GM18907 (cell line): ENCODE measurements at regions not wholly inside any gene's neighbourhood (a gene's known extent, or its start where the extent isn't known, plus 50 kb on each side); places are given as distances from the start of the nearest gene placed in this dataset.

Experiments
- ATAC-seq: cut with Tn5 transposase; IDR thresholded peaks from one replicate; pipeline ENCODE4 v1.9.1; 2021; ENCODE audit warnings: mild to moderate bottlenecking, moderate library complexity; ENCODE audit not compliant: unreplicated experiment

DNA sequence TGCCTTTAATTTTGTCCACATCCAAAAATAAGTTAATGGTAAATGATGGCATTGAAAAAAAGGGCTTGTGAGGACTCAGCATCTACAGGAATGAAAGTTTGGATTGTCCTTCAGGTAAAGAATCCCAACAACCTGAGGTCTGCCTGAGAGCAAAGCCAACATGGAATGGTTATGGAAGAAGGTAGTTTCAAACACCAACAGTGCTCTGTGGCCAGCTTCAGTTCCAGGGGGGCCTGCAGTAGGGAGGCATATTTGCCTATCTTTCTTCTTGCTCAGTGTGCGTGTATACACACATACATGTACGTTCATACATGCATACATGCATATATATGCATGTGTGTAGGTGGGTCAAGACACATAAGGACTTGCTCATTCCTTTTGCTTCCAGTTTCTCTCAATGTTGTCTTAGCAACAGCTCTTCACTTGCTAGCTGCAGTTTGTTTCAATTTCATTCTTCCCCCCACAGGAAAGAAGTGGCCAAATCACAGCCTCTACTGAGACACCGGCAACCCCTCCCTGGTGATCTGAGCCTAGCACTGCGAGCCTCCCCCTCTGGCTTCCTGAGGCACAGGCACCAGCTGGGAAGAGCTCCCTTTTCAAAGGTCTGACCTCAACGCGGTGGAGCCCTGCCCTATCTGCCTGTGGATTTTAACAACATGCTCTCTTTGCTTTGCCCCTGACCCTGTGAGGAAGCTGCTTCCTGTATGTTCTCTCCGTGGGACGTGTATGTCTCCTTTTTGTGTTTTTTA is 146.2 kb downstream of the KLF13 start:
- peak; percentile 83 for ATAC-seq

DNA sequence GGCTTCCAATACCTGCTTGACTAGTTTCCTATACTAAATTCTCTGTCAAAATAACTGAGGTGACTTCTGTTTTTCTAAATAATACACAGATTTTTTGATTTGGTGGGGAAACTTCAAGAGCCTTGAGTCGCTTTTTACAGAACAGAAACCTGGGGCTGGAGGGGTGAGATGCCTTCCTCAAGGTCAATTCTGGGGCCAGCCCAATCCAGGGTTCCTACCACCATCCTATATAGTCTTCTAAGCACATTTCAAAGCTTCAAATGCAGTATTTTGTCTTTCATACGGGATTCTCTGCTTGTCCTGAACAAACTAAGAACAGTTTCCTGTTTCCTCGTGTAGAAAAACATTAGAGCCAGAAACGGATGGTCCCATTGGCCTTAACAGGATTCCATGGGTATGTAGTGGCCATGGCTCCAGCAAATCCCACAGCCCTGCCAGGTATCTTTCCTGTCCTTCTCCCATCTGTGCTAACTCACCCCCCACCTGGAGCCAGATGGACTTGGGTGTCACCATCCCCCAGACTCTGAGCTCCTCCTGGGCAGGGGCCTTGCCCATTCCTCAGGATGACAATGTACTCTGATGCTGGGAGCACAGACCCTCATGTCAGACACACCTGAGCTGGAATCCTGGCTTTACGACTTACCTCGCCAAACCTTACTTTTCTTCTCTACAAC is 146.9 kb downstream of the KLF13 start:
- ATAC-seq, result no peak

DNA sequence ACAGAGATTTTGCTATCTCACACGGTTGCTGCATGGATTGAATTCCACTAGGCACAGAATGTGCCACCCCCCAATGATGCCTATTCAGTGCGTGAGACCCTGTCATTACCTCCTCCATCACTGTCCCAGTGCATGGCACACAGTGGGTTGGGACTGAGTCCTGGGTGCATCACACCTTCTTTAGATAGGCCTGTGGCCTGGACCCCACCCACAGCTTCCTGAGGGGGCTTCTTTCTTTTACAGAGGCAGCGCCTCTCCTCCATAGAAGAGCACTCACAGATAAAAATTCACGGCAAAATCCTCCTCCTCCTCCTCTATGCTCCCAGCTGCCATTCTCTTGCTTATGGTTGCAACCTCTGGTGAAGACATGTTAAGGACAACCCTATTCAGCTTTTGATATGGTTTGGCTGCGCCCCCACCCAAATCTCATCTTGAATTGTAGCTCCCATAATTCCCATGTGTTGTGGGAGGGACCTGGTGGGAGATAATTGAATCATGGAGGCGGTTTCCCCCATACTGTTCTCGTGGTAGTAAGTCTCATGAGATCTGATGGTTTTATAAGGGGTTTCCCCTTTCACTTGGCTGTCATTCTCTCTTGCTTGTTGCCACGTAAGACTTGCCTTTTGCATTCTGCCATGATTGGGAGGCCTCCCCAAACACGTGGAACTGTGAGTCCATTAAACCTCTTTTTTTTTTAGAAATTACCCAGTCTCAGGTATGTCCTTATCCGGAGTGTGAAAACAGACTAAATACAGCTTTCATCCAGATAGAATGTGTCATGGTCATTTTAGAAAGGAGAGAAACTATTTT is 147.6 kb downstream of the KLF13 start:
- ATAC-seq, result no peak

DNA sequence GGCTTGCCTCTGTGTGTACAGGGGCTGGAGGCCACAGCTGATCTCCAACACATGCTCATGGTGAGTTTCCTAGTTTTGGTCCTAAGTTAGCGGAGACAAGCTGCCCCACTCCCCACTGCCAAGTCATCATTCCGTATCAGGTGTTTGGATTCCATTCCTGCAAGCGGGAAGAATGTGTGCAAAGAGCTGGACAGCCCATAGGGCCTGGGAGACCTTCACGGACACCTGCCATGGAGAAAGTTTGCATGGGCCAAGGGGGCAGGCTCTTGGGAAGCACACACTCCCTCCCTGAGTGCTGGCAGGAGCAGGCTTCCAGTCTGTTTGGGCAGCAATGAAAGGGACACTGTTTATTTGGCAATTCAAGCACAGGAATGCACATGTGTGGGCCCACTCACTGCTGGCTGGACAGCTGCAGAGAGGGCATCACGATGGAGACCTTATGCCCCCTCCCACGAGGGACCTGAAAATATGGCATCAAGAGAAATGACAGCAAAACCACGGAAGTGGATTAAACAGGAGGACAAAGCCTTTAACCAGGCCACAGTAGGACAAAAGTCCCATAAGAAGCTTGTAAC is 149.7 kb downstream of the KLF13 start:
- no peak for ATAC-seq

DNA sequence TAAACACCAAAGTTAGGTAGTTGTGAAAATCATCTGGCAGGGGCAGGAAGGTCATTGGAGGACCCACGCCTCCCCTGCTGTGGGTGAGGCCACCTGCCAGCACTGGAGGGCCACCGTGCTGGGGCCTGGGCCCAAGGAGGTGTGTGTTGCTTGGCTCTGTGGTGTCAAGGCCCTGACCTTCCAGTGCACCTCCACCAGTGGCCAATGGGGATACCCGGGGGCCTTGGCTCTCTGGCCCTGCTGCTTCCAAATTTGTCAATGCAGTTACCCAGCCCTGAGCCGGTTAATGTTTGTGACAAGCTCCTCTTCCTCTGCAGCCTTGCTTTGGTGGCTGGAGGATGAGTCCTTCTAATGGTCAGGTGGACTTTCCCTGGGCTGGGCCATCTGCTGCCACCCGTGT is 150.2 kb downstream of the KLF13 start:
- ATAC-seq, result no peak

DNA sequence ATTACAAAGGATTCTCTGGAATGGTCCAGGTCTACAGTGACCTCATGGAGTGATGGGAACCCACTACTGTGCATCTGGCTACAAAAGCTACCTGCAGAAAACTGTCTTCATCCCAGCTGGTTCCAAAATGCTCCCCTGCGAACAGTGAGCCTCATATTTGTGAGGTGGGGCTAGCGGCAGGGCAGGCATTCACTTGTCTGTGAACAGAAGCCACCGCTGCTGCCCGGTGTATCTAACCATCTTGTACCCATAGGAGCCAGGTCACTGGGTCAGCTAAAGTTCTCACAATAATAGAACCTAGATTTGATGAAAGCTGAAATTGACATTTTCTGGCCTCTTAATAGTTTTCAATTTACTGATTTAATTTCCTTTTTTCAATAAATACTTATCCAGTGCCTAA is 150.7 kb downstream of the KLF13 start:
- no peak for ATAC-seq

DNA sequence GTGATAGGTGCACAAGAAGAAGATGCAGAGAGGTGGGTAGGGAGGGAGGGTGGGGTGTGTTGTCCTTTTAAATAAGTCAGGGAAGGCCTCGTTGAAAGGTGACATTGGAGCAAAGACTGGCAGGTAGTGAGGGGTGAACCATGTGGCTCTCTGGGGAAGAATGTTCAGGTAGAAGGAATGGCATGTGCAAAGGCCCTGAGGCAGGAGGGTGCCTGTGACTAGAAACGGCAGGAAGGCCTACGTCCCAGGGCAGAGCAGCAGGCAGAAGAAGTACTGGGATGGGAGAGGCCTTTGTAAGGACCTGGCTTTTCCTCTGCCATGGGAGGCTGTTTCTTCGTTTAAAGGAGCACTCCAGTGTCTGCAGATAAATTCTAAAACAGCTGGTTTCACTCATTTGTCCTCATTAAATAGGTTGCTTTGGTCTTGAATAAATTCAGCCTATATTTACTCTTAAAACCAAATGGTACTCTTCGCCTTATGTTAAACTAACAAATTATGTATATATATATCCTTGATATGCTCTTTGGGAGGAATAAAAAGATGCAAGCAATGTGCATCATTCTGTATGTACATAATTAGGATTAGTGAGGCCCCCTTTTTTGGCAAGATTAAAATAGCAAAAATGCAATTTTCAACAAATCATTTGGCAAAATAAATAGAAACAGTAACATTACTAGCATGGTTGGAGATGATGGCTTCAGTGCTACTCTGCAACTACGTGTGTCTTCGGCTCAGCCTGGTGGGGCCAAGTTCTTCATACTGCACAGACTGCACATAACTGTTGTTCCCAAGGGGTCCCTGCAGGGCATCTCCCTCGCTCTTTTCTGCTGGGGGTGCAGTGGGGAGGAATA is 151.4 kb downstream of the KLF13 start:
- no peak for ATAC-seq

DNA sequence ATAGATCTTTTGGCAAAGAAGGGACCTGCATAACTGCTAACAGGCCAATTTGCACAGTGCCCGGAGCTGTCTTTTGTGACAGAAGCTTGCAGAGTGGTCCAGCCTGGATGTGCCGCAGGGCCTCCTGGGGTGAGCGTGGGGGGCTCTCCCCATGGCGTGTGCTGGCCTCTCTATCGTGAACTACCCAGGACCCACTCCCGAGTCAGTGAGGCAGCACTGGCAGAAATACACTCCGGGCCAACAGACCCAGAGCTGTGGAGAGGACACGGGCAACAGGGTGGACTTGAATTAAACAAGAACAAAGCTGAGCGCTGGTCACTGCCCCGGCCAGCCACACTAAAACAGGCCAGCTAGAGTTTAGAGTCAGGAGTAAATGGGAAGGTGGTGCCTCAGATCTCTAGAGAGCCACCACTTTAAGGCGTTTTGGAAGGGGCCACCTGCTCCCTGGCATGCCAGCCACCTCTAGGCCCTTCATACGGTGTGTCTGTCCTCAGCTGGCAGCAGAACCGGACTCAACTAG is 152.1 kb downstream of the KLF13 start:
- no peak for ATAC-seq

DNA sequence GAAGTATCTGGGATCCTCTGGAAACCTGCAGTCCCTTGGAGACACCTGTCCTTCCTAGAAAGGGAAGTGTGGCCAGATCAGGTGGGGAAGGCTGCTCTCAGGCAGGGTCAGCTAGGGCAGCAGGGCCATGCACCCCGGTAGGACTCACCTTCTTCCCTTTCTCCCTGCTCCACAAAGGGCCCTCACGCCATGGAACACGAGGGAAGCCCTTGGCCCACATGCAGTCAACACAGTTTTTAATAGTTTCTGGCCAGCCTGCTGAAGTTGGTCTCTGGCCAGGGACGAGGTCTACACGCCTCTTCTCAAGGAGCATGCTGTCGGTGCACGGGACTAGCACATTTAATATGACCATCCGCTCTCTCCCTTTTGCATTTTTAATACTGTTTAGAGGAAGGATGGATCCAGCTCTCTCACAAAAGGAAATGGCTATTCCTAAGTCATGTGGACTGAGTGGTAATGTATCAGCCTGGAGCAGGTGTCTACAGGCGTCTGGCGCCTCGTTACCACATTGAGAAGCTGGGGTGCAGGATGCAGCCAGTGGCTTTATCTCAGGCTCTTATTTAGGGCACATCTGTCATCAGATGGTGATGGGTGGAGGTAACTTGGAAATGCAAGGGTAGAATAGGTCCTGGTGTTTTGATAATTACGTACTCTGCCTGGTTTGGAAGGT is 153.9 kb downstream of the KLF13 start:
- no peak for ATAC-seq

DNA sequence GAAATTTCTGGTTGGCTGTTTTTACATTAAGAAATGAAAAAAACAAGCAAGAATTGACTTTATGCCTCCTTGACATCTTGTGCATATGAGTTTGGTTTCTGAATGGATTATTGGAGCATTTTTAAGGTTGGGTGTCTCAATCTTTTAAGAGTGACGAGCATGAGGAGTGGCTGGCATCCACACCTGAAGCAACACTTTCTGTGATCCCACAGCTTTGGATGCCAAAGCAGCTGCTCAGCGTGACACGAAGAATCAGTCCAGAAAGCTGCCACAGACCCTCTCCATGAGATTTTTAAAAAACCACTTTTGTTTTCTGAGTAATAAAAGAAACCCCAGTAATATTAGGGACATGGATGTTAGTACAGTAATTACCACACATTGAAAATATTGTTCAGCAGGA is 154.5 kb downstream of the KLF13 start:
- ATAC-seq, result no peak

DNA sequence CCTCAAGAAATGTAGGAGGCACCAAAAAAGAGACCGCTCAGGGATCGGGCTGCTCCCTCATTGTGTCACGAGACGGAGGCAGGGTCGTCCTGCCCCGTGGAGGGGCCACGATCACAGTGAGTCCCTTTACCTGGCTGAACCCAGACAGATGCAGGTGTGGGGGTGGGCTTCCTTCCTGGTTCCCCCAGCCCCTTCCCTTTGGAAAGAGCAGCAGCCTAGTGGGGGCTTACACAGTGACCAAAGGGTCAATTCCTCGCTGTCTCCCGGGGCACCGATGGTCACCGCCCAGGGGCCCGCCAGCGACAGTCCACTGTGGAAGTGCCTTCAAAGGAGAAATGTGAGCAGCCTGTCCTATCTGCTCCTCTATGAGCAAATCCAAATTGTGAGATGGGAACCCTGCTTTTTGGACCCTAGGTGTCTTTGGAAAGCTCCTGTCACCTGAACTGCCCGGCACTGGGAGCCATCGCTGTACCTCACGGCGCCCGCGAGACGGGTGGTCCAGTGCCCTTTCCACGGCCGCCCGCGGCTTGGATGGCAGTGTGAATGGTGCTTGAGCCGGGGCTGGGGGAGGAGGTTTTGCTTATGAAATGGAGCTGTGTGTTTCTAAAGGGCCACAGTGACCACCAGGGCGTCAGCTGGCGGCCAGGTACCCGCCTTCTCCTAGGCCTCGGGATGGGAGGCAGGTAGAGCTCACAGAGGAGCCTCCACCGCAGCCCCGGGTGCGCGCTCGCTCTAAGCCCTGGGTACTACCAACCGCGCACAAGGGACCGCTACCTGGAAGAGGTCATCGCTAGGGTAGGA is 155.7 kb downstream of the KLF13 start:
- ATAC-seq, result no peak

DNA sequence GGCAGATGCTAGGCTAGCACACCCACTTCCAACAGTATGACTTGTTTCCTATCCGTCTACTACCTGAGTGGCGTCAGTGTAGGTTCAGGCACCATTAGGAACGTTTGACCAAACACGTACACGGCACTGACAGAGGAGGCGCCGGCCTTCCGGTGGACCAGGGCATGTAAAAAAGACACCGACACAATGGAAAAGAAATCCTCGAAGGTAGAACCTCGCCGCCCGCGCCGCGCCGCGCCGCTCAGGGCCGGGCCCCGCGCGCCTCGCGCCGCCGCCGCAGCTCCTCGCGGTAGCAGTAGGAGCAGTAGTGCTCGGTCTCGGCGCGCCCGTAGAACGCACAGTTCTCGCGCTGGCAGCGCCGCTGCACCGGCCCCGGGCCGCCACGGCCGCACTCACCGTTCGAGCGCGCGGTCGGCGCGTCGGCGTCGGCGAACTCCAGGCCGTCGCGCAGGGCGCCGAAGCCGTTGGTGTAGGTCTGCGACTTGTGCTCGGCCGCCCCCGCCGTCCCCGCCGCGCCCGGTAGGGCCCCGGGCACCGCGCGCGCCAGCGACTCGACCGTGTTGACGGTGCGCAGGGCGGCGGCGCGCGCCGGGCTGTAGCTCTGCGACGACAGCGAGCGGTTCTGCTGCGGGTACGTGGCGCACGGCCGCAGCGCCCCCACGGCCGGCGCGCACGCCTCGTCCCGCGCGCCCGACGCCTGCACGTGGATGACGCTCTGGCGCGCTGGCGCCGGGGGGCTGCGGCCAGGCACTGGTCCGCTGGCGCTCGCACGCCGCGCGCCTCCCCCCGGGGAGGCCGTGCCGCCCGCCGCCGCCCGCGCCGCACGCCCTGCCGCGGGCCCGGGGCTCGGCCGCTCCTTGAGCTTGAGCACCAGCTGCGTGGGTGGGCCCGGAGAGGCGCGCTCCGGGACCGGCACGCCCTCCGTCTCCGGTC is 156.7 kb downstream of the KLF13 start:
- ATAC-seq, result no peak

DNA sequence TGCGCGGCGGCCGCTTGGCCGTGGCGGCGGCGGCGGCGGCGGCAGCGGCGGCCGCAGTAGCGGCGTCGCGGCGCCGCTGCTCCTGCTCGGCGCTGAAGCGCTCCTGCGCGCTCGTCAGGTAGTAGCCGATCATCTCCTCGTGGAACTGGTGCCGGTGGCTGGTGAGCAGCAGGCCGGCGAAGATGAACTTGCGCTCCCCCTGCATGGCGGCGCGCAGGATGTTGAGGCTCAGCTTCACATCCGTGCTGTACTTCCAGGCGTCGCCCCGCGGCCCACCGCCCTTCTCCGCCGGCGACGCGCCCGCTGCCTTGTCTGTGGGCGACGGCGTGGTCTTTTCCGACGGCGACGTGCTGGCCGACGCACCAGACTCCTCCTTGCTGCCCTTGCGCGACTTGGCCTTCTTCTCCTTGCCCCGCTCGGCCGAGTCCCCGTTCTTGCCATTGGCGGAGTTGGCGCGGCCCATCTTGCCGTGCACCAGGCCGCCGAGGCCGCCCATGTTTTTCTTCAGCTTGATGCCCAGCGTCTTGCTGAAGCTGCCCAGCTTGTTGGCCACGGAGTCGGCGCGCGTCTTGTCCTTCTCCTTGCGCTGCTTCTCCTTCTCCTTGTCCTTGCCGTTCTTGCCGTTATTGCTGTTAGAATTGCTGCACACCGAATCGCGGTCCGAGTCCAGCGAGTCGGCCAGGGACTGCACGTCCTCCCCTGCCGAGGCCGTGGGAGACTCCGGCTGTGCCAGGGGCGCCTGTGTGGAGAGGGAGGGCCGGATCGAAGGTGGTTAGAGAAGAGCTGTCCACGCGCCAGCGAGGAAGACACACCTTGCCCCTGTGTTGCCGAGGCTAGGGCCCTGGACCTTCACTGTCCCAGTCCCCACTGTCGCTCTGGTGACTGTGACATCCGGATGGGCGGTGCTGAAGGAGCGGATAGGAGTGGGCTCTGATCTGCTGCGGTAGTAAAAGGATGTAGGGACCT is 157.6 kb downstream of the KLF13 start:
- ATAC-seq, result no peak

DNA sequence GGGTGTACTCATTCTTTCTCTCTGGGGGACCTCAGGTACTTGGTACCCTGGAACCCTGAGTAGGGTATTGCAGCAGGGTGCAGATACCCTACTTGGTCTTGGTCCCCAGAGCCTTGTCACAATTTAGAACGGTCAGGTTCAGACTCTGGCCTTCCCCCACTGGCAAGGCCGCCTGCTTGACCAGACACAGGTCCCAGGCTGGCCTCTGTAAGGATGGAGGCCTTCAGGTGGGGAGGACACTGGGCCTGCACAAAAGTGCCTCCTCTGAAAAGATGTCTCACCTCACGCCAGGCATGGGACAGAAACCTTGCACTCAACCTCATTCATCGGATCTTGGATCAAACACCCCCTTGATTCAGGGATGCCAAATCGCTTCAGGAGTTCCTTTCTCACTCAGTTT is 158.4 kb downstream of the KLF13 start:
- ATAC-seq, result no peak

DNA sequence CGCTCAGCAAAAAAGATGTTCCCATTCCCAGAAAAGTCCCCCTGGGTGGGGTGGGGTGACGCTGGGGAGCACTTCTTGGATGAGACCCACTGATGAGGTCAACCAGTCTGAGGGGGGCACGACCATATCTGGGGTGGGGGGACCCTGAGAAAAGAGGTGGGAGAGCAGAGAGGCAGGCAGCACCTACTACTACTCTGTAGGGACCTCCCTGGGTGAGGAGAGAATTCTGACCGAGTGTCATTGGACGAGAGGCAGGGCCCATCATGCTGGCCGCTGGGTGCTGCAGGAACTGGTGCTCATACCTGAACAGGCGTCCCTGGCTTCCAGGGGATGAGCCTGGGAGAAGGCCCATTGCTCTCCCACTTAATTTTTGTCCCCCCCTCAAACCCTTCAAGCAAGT is 158.8 kb downstream of the KLF13 start:
- no peak for ATAC-seq

DNA sequence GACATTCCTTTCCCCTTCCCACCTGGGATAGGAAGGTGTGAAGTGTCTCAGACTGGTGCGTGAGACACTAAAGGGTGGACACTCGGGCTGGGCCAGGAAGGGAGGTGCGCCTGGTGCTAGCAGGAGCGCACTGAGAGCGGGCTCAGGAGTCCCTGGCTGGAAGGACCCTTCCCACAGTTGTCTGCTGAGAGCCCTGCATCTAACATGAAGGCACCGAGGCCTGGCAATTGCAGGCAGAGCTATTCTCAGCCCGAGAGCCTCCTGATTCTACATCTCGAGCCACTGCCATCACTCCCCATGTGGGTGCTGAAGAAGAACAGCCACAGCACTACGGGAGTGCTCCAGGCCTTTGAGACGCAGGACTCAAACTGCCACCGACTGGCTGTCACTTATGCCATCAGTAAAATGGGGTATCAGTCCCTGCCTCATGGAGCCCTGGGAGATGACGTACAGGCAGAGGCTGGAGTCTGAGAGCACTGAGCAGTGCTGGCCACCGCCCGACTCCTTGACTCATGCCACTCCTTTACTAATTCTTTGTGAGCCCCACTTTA is 159.4 kb downstream of the KLF13 start:
- no peak for ATAC-seq
